GM21515 (cell line): ENCODE measurements at regions not wholly inside any gene's neighbourhood (a gene's known extent, or its start where the extent isn't known, plus 50 kb on each side); places are given as distances from the start of the nearest gene placed in this dataset.
"Not testable (repeated sequence)": the region's sequence is repeated elsewhere in the genome, so short reads cannot be mapped to it uniquely, and the experiment has no call there.

Experiments
- ATAC-seq: cut with Tn5 transposase; IDR thresholded peaks from one replicate; pipeline ENCODE4 v1.9.1; 2021; ENCODE audit not compliant: unreplicated experiment

- no peak for ATAC-seq
These were observed 197.6 kb downstream of the SLC38A4 start for GRCh38 chr12:46628176-46628575.

- no peak for ATAC-seq
These were observed 198.1 kb downstream of the SLC38A4 start for GRCh38 chr12:46627686-46628085.

- ATAC-seq = not testable (repeated sequence)
These were observed 206.3 kb downstream of the SLC38A4 start for GRCh38 chr12:46619474-46619873.

DNA sequence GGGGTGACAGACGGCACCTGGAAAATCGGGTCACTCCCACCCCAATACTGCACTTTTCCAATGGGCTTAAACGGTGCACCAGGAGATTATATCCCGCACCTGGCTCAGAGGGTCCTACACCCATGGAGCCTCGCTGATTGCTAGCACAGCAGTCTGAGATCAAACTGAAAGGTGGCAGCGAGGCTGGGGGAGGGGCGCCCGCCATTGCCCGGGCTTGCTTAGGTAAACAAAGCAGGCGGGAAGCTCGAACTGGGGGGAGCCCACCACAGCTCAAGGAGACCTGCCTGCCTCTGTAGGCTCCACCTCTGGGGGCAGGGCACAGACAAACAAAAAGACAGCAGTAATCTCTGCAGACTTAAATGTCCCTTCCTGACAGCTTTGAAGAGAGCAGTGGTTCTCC lies 208.1 kb downstream of the SLC38A4 start:
- not testable (repeated sequence) for ATAC-seq

- no peak for ATAC-seq
These were observed 208.6 kb downstream of the SLC38A4 start for GRCh38 chr12:46617167-46617566.

DNA sequence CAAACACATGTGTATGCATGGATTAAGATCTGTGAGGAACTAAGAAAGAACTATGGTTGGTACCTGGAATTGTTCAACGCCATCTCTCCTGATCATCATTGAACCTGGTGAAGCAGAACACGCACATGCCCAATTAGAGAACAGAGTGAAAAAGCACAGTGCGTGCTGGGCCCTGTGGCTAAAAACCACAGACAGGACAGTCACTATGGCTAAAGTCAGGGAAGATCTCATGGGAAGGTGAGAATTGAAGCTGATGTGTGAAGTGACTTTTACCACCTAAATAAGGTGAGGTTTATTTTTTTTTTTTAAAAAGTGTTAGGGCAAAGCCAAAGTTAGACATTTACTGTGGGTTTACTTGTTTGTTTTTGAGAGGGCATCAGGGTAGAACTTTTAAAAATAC lies 215.0 kb downstream of the SLC38A4 start:
- no peak for ATAC-seq

- ATAC-seq = no peak
These were observed 216.1 kb downstream of the SLC38A4 start for GRCh38 chr12:46609674-46610073.

- no peak for ATAC-seq
These were observed 216.5 kb downstream of the SLC38A4 start for GRCh38 chr12:46609273-46609623.

DNA sequence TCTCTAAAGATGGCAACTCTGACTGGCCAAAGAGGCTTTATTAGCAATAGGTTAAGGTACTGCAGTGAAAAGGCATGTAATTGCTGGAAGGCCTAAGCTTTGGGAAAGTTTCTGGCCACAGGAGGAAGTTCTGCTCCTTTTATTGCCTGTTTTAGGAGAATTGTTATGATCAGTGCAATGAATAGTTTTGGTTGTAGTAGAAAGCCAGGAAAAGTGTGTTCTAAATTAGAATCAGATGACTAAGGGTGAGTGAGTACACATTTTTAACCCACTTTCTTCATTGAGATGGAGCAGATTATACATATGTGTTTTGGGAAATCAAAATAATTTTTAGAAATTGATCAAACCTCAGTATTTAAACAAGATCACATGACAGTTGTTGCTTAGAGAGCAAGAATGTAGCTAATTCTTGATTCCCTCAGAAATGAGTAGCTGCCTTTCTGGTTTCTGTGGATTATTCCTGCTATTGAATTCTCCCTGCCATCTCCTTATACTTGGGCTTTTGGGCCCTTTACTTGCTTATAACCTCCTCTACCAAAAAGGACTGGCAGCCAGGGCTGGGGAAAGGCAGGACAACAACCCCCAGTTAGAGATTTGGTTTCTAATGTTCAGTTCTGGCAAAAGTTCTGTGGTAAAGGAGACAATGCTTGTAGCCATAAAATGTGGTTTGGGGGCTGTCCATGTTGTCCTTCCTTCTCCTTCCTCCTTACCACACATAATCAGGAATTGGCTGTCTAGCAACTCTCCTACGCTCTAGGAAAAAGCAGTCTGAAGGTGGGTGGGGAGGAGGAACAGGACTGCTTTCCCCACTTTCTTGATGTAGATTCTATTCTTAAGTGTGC lies 217.1 kb downstream of the SLC38A4 start:
- ATAC-seq = no peak

GRCh38 chr12:46604684-46605083 lies 221.1 kb downstream of the SLC38A4 start:
- no peak for ATAC-seq

DNA sequence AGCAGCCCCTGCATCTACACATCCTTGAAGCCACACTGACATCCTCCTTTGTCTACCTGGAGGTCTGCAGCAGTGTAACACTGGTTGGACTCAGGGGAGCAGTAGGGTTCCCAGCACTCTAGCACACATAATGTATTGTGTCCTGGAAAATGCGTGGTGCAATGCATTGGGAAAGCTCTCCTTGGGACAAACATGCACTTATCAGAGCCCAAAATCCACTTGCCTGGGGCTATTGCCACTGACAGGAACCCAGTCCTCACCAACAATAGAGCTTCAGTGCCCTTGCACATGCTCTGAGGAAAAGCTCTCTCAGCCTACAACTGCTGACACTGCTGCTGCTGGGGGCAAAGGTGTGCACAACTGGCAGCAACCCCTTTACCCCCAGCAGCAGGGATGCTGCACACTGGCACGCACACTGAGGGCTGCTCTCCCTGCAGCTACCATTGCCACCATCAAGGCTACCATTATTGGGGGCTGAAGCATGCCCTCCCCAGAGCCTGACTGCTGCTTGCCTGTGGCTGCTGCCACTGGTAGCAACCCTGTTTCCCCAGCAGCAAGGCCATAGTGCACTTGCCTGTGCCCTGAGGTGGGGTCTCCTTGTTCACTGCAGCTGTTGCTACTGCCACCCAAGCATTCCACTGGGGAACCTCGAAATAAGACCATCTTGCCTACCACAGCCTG lies 221.9 kb downstream of the SLC38A4 start:
- no peak for ATAC-seq

DNA sequence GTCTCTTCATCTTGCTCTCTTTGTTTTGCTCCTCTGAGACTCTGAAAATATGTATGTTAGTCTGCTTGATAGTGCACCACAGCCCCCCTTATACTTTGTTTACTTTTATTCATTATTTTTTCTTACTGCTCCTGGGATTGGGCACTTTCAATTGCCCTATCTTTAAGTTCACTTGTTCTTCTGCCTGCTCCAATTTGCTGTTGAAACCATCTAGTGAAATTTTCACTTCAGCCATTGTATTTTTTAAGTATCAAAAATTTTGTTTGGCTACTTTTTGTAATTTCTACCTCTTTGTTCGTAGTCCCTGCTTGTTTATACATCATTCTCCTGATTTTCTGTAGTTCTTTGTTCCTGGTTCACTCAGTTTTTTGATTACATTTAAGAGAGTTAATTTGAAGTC lies 223.3 kb downstream of the SLC38A4 start:
- no peak for ATAC-seq

DNA sequence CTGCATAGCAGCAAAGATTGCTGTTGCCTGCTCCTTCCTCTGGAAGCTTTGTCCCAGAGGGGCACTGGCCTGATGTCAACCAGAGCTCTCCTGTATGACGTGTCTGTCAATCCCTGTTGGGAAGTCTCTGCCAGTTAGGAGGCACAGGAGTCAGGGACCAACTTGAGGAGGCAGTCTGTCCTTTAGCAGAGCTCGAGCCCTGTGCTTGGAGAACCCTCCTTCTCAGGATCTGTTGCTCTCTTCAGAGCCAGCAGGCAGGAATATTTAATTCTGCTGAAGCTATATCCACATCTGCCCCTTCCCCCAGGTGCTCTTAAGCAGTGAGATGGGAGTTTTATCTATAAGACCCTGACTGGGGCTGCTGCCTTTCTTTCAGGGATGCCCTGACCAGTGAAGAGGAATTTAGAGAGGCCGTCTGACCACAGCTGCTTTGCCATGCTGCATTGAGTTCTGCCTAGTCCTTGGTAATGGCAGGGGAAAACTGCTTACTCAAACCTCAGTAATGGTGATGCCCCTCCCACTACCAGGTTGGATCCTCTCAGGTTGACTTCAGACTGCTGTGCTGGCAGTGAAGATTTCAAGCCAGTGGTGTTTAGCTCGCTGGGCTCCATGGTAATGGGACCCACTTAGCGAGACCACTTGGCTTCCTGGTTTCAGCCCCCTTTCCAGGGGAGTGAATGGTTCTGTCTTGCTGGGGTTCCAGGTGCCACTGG lies 218.6 kb upstream of the SLC38A2 start:
- no peak for ATAC-seq

DNA sequence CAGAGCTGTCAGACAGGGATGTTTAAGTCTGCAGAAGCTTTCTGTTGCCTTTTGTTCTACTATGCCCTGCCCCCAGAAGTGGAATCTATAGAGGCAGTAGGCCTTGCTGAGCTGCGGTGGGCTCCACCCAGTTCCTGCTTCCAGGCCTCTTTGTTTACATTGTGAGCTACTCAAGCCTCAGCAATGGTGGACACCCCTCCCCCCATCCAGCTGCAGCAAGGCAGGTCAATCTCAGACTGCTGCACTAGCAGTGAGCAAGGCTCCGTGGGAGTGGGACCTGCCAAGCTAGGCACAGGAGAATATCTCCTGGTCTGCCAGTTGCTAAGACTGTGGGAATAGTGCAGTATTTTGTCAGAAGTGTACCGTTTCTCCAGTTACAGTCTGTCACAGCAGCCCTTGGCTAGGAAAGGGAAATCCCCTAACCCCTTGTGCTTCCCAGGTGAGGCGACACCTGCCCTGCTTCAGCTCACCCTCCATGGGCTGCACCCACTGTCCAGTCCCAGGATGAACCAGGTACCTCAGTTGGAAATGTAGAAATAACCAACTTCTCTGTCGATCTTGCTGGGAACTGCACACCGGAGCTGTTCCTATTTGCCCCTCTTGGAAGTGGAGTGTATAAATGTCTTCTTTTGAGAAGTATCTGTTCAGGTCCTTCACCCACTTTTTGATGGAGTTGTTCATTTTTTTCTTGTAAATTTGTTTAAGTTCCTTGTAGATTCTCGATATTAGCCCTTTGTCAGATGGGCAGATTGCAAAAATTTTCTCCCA lies 213.5 kb upstream of the SLC38A2 start:
- no peak for ATAC-seq

- ATAC-seq = not testable (repeated sequence)
These were observed 211.5 kb upstream of the SLC38A2 start for GRCh38 chr12:46584098-46584497.

DNA sequence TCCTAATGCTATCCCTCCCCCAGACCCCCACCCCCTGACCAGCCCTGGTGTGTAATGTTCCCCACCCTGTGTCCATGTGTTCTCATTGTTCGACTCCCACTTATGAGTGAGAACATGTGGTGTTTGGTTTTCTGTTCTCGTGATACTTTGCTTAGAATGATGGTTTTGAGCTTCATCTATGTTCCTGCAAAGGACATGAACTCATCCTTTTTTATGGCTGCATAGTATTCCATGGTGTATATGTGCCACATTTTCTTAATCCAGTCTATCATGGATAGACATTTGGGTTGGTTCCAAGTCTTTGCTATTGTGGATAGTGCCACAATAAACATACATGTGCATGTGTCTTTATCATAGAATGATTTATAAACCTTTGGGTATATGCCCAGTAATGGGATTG lies 209.4 kb upstream of the SLC38A2 start:
- not testable (repeated sequence) for ATAC-seq

DNA sequence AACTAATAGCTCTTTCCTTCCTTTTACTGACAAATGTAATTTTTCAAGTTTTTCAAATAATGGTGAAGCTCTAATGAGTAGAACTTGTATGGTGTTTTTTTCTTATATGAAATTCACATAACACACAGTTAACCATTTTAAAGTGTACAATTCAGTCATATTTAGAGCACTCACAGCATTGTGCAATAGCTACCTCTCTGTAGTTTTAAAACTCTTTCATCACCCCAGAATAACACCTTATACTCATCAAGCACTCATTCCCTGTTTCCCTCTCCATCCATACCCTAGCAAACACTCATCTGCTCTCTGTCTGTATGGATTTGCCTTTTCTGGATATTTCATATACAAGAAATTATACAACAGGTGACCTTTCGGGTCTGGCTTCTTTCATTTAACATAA lies 207.9 kb upstream of the SLC38A2 start:
- no peak for ATAC-seq

DNA sequence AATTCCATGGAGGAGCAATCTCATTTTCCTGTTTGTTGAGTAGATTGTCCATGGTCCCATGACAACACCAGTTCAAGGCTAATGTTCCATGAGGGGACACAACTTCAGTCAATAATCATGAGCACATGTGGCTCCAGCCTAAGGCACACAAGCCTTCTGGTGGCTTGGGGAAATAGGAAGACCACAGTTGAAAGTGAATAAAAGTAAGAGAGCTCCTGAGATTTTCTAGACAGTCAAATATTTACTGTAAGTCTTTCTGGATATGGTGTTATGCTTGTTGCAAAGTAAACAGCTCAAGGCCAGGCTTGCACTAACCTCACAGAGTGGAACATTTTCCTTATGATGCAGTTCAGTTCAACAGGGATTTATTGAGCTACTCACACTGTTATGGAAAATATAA lies 206.9 kb upstream of the SLC38A2 start:
- no peak for ATAC-seq

GRCh38 chr12:46578190-46578982 lies 205.8 kb upstream of the SLC38A2 start:
- no peak for ATAC-seq

DNA sequence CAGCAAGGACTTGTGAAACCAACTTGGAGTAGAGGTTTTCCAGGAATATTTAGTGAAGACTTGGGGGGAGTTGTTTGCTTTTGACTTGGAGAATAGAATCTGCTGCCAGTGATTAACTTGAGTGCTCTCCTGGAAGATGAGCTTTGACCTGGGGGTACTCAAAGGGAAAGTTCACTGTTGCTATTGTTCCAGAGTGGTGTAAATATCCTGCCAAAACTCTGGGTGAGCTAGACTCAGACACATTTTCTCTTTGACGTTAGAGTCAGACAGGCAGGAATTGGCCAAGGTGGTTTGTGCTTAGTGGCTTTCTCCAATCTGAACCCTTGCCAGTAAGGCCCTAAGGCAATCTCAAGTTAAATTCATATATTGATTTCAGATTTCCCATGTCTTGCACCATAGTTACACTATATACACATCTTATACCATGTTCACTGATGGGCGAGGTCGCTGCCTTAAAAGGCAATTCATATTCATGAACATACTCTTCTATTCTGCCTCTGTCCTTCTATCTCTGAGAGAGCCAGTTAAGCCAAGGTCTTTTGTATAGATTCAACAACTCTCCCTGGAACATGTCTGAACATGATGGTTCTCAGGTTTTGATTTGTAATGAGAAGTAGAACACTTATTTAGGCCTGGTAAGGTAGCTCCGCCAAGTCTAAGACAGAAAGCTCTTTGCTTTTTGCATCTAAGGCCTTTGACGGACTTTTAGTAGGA lies 204.6 kb upstream of the SLC38A2 start:
- no peak for ATAC-seq
